HG03432 (cell line): ENCODE measurements at regions not wholly inside any gene's neighbourhood (a gene's known extent, or its start where the extent isn't known, plus 50 kb on each side); places are given as distances from the start of the nearest gene placed in this dataset.
"Not testable (repeated sequence)": the region's sequence is repeated elsewhere in the genome, so short reads cannot be mapped to it uniquely, and the experiment has no call there.

Experiments
- ATAC-seq: cut with Tn5 transposase; IDR thresholded peaks from one replicate; pipeline ENCODE4 v1.9.1; 2021; ENCODE audit warnings: mild to moderate bottlenecking, moderate library complexity; ENCODE audit not compliant: unreplicated experiment

DNA sequence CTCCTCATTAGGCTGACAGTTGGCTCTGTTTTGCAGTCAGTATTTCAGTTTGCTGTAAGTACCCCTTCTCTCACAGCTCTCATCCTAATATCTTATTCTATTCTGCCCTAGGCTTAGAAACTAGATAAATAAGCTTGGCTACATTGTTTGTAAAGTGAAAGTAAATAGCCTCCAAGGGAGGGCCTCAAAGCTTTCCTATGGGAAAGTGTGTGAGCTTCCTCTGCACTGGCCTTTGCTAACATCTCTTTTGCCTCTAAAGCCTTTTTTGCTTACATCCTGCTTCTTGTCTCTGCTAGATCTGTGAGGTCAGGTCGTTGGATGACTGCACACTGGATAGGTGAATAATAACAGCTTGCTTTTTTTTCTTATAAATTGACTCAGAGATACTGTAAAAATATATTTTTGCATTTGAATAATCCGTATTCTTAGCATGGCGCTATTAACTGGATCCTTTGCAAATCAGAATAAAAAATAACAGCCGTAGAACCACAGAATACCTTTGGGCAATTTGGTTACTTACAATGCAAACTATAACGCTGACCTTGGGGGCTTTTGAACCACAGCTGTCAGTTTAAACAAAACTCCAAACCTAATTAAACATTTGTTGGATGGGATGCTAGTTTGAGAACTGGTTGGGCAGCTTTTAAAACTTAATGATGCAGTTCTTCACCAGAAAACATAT, 55.1 kb downstream of the TTC6 start:
- no peak for ATAC-seq

- ATAC-seq: no peak
Observed at GRCh38 chr14:37652042-37652441, 56.6 kb downstream of the TTC6 start.

GRCh38 chr14:37655418-37655817, 60.0 kb downstream of the TTC6 start:
- ATAC-seq: no peak

- ATAC-seq: no peak
Observed at GRCh38 chr14:37658156-37658555, 62.7 kb downstream of the TTC6 start.

DNA sequence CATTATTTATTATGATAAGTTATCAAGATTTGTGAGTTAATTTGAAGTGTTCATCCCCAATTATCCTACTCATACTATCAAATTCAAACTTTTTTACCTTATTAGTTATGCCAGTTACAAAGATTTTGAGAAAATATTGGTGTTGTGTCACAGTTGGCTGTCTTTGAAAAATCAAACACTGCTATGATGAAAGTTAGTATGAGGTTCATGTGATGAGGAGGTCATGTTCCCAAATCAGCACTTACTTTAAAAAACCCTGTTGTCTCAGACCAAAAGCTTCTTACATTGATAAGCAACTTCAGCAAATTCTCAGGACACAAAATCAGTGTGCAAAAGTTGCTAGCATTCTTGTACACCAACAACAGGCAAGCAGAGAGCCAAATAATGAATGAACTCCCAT, 68.1 kb downstream of the TTC6 start:
- no peak for ATAC-seq

- no peak for ATAC-seq
Observed at GRCh38 chr14:37665479-37665878, 70.0 kb downstream of the TTC6 start.

- ATAC-seq: no peak
Observed at GRCh38 chr14:37665951-37666350, 70.5 kb downstream of the TTC6 start.

DNA sequence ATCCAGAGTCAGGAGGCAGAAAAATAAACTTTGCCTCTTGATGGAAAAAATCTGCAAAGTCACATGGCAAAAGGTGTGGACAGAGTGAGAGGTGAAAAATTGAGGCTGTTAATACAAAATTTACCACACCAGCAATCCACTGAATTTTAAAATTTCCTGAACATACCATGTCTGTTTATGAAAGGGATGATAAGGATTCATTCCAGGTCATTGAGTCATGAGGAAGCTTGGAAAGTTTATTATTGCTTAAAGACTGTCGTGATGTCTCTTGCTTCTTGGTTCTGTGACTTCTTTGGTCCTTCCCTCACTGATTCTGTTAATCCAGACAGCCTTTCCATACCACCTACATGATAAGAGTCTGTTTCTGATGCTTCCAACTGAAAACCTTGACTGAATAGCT, 73.2 kb downstream of the TTC6 start:
- ATAC-seq: no peak

DNA sequence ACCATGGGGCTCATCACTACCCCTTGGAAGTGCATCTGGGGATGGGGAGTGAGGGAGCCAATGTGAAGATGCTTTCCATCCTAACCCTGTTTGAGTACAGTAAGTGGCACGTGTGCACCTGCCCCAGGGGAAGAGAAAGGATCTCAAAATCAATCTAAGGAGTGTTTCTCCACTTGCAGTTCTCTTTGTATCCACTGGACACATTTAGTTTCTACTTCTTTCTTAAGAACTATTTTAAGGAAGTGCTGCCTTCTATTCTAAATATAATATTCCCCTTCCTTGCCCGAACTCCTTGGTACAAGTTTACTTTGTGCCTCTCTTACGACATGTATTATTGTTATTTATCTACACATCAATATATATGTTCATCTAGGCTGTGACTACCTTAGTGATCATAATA, 73.8 kb downstream of the TTC6 start:
- ATAC-seq: no peak

- no peak for ATAC-seq
Observed at GRCh38 chr14:37673439-37673838, 78.0 kb downstream of the TTC6 start.

DNA sequence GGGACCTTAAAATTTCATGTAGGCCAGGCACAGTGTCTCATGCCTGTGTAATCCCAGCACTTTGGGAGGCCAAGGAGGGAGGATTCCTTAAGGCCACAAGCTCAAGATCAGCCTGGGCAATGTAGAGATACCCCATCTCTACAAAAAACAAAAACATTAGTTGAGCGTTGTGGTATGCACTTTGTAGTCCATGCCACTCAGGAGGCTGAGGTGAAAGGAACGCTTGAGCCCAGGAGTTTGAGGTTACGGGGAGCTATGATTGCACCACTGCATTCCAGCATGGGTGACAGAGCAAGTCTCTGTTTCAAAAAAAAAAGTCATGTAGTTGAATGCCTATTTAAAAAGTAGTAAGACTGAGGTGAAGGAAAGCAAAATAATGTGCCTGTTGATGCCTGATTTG, 83.5 kb downstream of the TTC6 start:
- no peak for ATAC-seq

DNA sequence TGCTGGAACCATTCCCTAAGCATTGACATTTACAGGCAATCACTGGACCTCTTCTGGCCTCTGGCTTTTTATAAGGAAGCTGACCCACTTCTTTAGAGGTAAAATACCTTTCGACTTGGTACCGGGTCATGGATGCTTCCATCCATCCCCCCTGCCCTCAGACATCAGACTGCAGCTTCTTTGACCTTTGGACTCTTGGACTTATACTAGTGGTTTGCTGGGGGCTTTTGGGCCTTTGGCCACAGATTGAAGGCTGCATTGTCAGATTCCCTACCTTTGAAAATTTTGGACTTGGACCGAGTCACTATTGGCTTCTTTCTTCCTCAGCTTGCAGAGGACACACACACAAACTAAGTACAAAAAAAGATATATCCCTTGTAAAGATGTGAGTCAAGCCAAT, 86.1 kb downstream of the TTC6 start:
- no peak for ATAC-seq

GRCh38 chr14:37692680-37693079, 97.3 kb downstream of the TTC6 start:
- not testable (repeated sequence) for ATAC-seq

DNA sequence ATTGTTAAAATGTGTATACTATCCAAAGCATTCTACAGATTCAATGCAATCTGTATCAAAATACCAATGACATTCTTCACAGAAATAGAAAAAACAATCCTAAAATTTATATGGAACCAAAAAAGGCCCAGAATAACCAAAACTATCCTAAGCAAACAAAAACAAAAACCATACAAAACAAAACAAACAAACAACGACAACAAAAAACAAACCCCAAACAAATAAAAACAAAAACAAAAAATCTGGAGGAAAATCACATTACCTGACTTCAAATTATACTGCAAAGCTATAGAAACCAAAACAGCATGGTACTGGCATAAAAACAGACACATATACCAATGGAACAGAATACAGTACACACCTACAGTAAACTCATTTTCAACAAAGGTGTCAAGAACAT, 98.0 kb downstream of the TTC6 start:
- not testable (repeated sequence) for ATAC-seq

DNA sequence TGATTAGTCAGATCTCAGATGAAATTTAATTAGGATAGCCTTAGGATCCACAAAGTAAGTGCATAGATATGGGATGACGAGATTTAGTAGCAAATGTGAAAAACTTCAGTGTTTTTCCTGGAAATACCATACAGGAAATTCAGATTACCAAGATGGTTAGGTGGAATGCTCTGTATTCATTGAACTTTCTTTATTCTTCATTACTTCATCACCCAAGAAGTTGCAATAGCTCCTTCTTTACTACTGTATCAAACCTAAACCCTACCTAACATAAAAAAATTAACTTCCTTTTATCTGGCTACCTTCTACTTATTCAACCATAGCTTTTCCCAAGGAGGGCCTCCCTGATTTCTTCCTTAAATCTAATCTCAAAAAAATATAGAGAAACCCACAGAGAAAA, 100.4 kb downstream of the TTC6 start:
- no peak for ATAC-seq

DNA sequence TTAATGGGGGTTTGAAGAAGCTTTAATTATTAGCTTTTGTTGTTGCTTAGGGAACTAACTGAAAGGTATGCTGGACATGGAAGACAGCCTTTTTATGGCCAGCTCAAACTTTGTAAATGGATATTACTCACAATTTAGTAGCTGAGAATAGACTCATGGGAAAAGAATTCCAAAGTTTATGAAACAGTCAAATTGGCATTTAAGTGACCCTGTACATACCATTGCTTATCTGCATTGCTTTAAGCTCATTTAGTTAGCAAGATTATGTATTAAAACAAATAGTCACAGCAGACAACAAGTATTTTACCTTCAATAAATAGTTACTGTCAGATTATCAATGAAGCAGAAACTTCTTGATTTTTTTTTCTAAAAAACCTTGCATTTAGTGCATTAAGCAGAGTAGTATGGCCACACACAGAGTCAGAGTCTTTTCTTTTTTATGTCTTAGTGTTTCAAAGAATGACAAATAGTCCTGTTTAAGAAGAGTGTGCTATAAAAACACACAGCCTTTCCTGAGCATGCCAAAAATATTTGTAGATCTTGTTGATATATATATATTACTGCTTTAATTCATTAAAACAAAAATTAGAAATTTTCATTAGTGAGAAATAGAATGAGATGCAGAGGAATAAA, 102.2 kb downstream of the TTC6 start:
- ATAC-seq: no peak

- ATAC-seq: no peak
Observed at GRCh38 chr14:37698840-37699777, 103.7 kb downstream of the TTC6 start.

GRCh38 chr14:37707716-37708115, 112.3 kb downstream of the TTC6 start:
- ATAC-seq: no peak

DNA sequence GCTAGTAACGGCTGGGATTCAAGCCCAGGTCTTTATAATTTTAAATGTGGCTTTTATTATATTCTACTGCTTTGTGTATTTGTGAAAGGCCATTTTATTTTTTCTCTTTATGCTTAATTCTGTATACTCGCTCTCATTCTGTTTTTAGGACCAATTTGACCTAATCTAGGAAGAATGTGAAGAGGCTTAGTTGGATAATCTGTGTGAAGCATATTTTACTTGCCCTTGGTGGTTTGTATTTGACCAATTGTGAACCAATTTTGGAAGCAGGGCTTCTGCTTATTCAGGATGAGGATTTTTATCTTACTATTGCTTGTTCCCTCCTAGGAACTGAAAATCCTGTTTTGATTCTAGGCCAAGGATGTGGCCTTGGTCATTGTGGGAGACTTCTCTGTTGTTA, 113.1 kb downstream of the TTC6 start:
- ATAC-seq: no peak

- no peak for ATAC-seq
Observed at GRCh38 chr14:37709419-37710195, 114.2 kb downstream of the TTC6 start.

DNA sequence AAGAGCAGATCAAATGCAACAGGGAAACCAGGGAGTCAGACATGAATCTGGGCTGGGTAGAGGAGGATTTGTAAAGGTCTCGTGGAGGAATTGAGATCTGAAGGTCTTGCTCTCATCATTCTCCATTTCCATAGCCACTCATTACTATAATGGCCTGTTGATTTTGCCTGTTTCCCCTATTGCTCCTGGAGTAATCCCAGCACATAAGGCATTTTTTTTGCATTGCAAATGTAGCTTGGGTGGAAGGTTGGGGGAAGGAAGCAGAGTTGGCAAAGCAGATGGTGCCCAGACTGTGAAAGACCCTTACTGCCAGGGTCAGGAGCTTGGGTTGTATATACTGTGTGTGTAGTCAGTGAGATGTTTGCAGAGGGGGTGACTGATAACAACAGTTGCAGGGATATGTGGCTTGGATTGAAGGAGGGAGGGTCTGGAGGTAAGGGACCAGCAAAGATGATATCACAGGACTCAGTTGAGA, 116.0 kb downstream of the TTC6 start:
- ATAC-seq: no peak
